SU-DHL-6 (cell line): ENCODE measurements at regions not wholly inside any gene's neighbourhood (a gene's known extent, or its start where the extent isn't known, plus 50 kb on each side); places are given as distances from the start of the nearest gene placed in this dataset.

Experiments used
- H2AFZ ChIP-seq: fragments of 200-600 bp; sonication (generic); 2 replicates; pipeline ENCODE4 v1.6.1; 2014; ENCODE audit warnings: low read depth, mild to moderate bottlenecking, moderate library complexity, mixed read lengths, antibody characterized with exemption, low read length; ENCODE audit not compliant: severe bottlenecking
- H3F3A ChIP-seq: fragments of 200-600 bp; shearing (Covaris generic); 2 replicates; pipeline ENCODE4 v1.6.0; 2016; ENCODE audit warnings: antibody characterized with exemption, mild to moderate bottlenecking; ENCODE audit not compliant: insufficient read depth
- H3K27ac ChIP-seq: fragments of 200-600 bp; sonication (generic); 2 replicates; pipeline ENCODE4 v1.5.1; 2016; ENCODE audit warnings: low read depth, mild to moderate bottlenecking, low read length, moderate library complexity, mixed read lengths
- H3K27me3 ChIP-seq: fragments of 200-600 bp; sonication (generic), shearing (Covaris generic); 2 replicates; pipeline ENCODE4 v1.6.0; 2014; ENCODE audit warnings: mild to moderate bottlenecking, low read length
- H3K36me3 ChIP-seq: fragments of 200-600 bp; sonication (generic); 2 replicates; pipeline ENCODE4 v1.6.1; 2014; ENCODE audit warnings: mild to moderate bottlenecking, low read length, mixed read lengths
- H3K4me2 ChIP-seq: fragments of 300-600, 200-600 bp; shearing (Covaris generic), sonication (generic); 2 replicates; pipeline ENCODE4 v1.6.0; 2014; ENCODE audit warnings: low read length, low read depth, mild to moderate bottlenecking; ENCODE audit not compliant: poor library complexity, severe bottlenecking
- H3K4me3 ChIP-seq: fragments of 200-600 bp; sonication (generic); 2 replicates; pipeline ENCODE4 v1.5.1; 2014; ENCODE audit warnings: antibody characterized with exemption, low read length, mild to moderate bottlenecking, mixed read lengths; ENCODE audit not compliant: insufficient read depth, poor library complexity, severe bottlenecking
- H3K79me2 ChIP-seq: fragments of 200-600 bp; sonication (generic); 2 replicates; pipeline ENCODE4 v1.6.1; 2014; ENCODE audit warnings: mild to moderate bottlenecking, low read length, moderate library complexity; ENCODE audit not compliant: insufficient read depth
- H3K9ac ChIP-seq: fragments of 200-600 bp; sonication (generic); 2 replicates; pipeline ENCODE4 v1.7.0; 2014; ENCODE audit warnings: mild to moderate bottlenecking, low read length
- H3K9me2 ChIP-seq: fragments of 200-600 bp; sonication (generic); replicated peaks from 2 replicates; pipeline ENCODE4 v1.6.1; 2014; ENCODE audit warnings: low read length; ENCODE audit not compliant: insufficient read depth
- H3K9me3 ChIP-seq: fragments of 200-600 bp; sonication (generic); 2 replicates; pipeline ENCODE4 v1.6.1; 2014; ENCODE audit warnings: low read length, mixed read lengths; ENCODE audit not compliant: insufficient read depth
- H4K20me1 ChIP-seq: fragments of 200-600 bp; sonication (generic); 2 replicates; pipeline ENCODE4 v1.6.1; 2014; ENCODE audit warnings: low read depth, mild to moderate bottlenecking, antibody characterized with exemption, low read length, moderate library complexity, mixed read lengths
- CTCF ChIP-seq: fragments of 200-600 bp; sonication (generic); IDR thresholded peaks from one replicate; pipeline ENCODE4 v1.5.1; 2017; ENCODE audit warnings: antibody characterized with exemption, mild to moderate bottlenecking, low read length, moderate library complexity; ENCODE audit not compliant: insufficient read depth, poor library complexity, severe bottlenecking
- EZH2phosphoT487 ChIP-seq: fragments of 200-600 bp; sonication (generic), shearing (Covaris generic); conservative IDR thresholded peaks from 2 replicates; pipeline ENCODE4 v1.6.1; 2018; ENCODE audit warnings: mild to moderate bottlenecking, antibody characterized with exemption, low read length, moderate library complexity, mixed read lengths

- Histone ChIP-seq H3K9me3 (no peaks in the 10 kb centered on the region), H2AFZ (no peak overlapping the region), H4K20me1 (no peaks in the 10 kb centered on the region), H3K9ac (no peak overlapping the region), H3K27ac (no peak overlapping the region), H3K27me3 (no peaks in the 10 kb centered on the region), H3K4me2 (no peak overlapping the region), H3K36me3 (no peaks in the 10 kb centered on the region), H3K9me2 (no peaks in the 10 kb centered on the region), H3K79me2 (no peaks in the 10 kb centered on the region), H3K4me3 (no peak overlapping the region), H3F3A (no peaks in the 10 kb centered on the region)
- no peak for TF ChIP-seq EZH2phosphoT487
- TF ChIP-seq CTCF, result no peak
Observed at GRCh38 chr12:115354007-115354890, 670.3 kb upstream of the TBX3 start.

- Histone ChIP-seq H3K27ac (no peak overlapping the region), H3F3A (no peaks in the 10 kb centered on the region), H3K79me2 (no peaks in the 10 kb centered on the region), H3K9me3 (no peaks in the 10 kb centered on the region), H3K4me2 (no peak overlapping the region), H3K27me3 (no peaks in the 10 kb centered on the region), H4K20me1 (no peaks in the 10 kb centered on the region), H3K36me3 (no peaks in the 10 kb centered on the region), H3K4me3 (no peak overlapping the region), H3K9ac (no peak overlapping the region), H3K9me2 (no peaks in the 10 kb centered on the region), H2AFZ (no peak overlapping the region)
- TF ChIP-seq EZH2phosphoT487 (no peak), CTCF (no peak)
Observed at GRCh38 chr12:115353467-115353866, 669.5 kb upstream of the TBX3 start.

GRCh38 chr12:115351514-115352077 lies 667.6 kb upstream of the TBX3 start:
- H3K79me2 ChIP-seq, result no peaks in the 10 kb centered on the region
- no peaks in the 10 kb centered on the region for H3K9me3 ChIP-seq
- TF ChIP-seq CTCF (no peak), EZH2phosphoT487 (no peak)
- no peaks in the 10 kb centered on the region for H3K9me2 ChIP-seq
- no peak overlapping the region for H3K27ac ChIP-seq
- H3F3A ChIP-seq, result no peaks in the 10 kb centered on the region
- H3K9ac ChIP-seq, result no peak overlapping the region
- H4K20me1 ChIP-seq, result no peaks in the 10 kb centered on the region
- H3K4me3 ChIP-seq, result no peak overlapping the region
- H2AFZ ChIP-seq, result no peak overlapping the region
- H3K36me3 ChIP-seq, result no peaks in the 10 kb centered on the region
- no peaks in the 10 kb centered on the region for H3K27me3 ChIP-seq
- no peak overlapping the region for H3K4me2 ChIP-seq
